NCI-H510A (cell line): ENCODE measurements at regions not wholly inside any gene's neighbourhood (a gene's known extent, or its start where the extent isn't known, plus 50 kb on each side); places are given as distances from the start of the nearest gene placed in this dataset.
A peak's percentile ranks its signal among the peaks of the same experiment; 100 is the strongest.

Source experiments
- DNase-seq: peaks from one replicate; lab custom pipeline; 2025; lab: John Stamatoyannopoulos, UW

DNA sequence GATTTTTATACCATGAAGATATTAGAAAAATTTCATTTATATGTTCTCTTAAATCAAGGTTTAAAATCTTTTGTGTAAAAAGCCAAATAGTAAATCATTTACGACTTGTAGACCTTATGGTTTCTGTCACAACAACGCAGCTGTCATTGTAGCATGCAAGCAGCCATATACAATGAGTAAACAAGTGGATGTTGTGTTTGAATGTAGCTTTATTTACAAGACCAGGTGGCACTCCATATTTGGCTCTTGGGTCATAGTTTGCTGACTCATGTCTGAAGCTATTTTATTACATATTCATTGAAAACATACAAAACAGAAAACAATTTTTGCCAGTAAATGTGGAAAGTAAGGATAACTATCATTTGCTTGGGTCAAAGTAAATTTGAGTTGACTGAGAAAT is 930.8 kb downstream of the SLITRK5 start:
- peak; percentile 6 for DNase-seq

DNA sequence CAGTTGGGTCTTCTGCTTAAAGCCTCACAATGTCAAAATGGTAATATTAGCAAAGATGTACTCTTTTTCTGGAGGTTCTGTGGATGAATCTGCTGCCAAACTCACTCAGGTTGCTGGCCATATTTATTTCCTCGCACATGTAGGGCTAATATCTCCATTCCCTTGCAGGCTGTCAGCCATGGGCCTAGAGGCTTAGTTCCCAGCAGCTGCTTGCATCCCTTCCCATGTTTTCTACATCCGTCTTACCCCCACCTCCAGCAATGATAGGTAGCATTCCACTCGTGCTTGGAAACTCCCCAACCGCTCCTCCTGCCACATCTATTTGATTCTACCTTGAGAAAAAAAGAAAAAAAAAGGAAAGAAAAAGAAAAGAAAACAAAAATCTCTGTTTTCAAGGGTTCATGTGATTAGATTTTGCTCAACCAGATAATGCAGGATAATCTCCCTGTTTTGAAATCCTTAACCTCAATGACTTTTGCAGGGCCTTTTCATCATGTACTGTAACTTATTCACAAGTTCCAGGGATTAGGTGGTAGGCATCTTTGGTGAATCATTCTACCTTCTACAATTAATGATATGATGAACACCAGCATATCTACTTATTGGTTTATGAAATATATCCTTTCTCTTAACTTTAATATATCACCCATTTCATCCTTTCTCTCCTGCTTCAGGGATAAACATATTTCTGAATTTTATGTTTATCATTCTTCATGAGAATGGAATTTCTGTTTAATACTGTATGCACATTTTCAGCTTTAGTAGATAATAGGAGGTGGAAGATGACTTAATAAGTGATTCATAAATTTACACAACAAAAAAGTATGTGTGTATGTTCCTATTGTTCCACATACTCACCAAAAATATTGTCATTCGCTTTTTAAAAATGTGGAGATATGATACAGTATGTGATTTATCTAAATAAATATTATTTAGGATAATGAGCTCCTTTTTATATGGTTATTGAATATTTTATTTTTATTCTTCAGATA is 931.9 kb downstream of the SLITRK5 start:
- no peak for DNase-seq

DNA sequence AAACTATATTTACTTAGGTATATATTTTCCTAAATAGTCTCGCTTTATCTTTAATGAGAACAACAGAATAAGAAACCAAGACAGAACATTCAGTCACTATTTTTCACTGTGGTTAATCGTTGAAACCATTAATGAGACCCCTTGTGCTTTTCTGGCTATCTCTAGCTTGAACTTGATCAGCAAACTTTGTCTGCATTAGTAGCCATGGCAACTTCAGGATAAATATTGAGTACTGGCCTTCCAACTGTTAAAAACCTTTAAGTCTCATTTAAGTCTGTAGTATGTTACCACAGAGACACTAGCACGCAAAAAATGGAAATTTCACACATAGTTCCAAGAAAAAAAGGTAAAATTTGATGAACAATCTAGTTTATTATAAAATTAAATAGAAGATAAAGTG is 946.0 kb downstream of the SLITRK5 start:
- no peak for DNase-seq

DNA sequence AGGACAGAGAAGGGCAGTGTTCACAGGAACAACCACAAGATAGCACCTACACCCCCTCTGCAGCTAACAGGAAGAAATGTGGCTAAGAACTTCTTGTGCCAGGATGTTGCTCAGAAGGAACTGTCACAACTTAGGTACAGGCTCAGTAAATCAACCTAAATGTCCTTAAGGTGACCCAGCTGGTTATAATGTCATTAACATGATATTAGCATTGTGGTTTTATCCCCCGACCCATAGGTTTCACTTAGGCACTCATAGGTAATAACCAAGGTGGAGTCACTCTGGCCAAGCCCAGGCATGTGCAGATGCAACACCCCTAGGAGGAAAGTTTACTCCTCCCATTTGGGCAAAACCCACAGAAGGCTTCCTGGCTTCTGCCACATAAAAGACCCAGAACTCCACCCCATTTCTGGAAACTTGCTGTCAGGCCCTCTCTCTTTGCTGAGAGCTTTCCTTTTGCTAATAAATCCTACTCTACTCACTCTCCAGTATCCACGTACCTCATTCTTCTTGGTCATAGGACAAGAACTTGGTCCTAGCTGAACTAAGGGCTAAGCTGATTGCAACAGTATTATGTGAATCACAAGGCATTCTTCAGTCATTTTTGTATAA is 951.3 kb downstream of the SLITRK5 start:
- DNase-seq, result no peak

DNA sequence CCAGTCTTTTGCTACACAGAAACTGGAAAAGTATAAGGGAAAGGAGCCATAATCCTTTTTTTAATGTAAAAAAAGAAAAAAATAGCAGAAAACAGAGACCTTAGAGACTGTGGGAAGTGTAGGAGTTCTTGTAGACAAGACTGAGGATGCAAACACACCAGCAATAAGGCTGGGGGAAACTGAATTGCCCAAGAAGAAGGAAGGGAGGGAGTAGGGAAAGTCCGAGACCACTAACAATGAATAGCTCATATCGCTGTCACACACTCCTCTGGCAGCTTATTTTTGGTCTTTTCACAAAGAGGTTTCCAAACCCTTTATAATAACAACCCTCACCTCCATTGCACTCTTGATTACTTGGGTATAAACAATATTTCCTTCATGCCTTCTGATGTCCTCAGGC is 952.0 kb downstream of the SLITRK5 start:
- no peak for DNase-seq

DNA sequence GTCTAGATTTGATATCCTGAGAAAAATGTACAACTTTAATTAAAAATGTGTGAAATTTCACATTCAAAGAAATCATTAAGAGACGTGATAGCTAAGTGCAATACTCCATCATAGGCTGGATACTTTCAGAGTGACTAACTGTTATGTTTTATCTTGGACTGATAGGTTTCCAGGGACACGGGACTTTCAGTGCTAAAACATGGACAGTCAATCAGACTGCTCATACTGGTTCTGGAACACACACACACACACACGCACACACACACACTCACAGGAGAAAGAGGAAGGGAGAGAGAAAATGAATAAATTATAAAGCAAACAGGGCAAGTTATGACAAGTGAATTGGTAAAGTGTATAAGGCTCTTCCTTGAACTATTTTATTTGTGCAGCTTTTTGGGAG is 955.9 kb downstream of the SLITRK5 start:
- DNase-seq, result no peak

DNA sequence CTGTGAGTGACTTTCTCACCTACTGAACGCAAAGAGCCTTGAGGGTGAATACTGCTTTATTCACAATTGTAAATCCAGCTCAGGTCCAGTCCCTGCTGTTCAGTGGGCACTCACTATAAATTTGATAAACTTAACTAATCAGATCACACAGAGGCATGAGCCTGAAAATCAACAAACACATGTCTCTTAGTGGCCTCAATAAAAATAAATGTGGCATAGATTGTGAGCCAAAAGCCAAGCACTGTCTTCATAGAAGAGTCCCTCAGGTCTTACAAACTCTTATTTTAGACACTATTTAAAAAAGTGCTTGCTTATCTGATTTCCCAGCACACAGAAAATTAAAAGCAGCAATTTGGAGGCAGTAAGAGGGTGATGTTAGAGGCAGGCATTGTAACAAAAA is 957.7 kb downstream of the SLITRK5 start:
- no peak for DNase-seq

DNA sequence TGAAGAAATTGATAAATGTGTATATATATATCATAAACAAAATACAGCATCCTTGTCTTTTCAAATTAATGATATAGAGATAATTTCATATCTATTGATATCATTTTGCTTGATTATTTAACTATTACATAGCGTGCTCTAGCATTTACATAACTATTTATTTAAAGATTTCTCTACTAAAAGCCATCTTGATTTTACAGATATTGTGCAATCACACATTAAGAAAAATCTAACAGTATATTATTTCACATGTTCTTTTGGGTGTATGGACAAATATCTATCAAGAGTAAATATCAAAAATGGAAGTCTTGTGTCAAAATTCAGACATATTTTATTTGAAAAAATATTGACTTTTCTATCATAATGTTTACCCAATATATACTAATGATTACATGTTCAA is 966.8 kb downstream of the SLITRK5 start:
- no peak for DNase-seq

DNA sequence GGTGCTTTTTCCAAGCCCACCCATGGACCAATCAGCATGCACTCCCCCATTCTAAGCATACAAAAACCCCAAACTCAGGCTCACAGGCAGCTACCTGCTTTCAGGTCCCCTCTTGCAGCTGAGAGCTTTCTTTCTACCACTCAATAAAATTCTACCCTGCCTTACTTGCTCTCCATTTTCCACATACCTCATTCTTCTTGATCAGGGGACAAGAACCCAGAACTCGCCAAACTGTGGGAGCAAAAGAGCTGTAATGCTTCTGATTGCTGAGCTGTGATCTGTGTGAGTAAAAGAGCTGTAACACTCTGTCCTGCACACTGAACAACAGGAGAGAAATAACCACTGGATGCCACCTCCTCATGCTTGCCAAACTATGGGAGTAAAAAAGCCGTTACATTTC is 972.1 kb downstream of the SLITRK5 start:
- no peak for DNase-seq

DNA sequence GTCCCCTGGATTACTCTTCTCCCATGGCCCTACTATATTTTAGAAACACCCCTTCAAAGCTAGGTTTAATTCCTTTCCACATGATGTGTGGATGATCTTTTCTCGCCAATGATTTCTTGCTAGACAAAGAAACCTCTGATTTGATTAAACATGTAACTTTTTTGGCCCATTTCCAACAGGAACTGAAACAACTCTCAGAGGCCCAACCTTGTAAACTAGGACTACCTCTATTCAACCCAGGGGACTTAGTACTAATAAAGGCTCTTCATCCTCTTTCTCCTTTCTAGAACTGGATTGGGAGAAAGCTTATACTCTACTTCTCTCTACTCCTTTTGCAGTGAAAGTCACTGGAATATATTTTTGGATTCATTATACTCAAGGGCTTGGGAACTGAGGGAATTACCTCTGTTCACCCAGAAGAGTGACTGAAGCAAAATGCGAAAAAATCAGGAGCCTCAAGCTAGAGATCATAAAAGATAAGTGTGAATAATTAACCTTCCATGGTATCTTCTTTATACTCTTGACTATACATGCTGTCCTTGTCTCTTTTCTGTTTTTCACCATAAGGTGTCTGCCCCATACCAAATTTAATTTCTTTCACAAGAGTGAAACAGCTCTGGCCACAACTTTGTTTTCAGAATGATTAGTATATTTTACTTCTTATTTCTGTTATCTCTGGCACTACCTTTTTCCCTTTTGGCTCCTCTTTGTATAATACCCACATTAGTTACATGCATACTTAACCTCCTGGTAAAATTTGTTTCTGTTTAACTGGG is 977.6 kb downstream of the SLITRK5 start:
- DNase-seq, result no peak

DNA sequence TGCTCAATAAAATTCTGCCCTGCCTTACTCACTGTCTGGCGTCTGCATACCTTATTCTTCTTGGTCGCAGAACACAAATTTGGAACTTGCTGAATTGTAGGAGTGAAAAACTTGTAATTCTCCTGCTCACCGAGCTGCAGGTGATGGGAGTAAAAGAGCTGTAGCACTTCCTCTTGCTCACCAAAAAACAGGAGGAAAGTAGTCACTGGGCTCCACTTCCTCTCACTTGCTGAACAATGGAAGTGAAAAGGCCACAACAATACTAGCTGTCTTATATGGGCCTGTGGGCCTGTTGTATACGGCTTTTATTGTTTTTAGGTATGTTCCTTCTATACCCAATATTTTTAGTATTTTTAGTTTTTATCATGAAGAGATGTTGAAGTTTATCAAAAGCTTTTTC is 978.7 kb downstream of the SLITRK5 start:
- no peak for DNase-seq

DNA sequence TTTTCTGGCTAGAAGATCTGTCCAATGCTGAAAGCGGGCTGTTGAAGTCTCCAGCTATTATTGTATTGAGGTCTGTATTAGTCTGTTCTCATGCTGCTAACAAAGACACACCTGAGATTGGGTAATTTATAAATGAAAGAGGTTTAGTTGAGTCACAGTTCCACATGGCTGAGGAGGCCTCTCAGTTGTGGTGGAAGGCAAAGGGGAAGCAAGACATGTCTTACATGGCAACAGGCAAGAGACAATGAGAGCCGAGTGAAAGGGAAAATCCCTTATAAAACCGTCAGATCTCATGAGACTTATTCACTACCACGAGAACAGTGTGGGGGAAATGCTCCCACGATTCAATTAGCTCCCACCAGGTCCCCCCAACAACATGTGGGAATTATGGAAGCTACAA is 980.4 kb downstream of the SLITRK5 start:
- no peak for DNase-seq

DNA sequence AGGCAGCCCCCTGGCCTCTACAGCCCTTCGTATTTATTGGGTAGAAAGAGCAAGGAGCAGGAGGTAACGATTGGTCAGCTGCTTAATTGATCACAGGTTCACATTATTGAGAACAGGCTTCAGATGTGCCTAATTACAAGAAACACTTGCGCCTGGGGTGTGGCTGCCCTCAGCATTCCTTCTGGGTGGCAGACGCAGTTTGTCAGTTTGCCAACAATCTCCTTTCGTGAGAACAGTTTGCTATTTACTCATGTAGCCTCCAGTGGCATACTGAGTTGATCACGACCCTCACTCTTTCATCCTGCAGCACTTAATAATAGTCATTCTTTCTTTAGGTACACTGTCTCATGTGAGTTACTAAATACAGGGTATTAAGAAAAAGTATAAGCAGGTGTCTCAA is 985.6 kb downstream of the SLITRK5 start:
- no peak for DNase-seq

DNA sequence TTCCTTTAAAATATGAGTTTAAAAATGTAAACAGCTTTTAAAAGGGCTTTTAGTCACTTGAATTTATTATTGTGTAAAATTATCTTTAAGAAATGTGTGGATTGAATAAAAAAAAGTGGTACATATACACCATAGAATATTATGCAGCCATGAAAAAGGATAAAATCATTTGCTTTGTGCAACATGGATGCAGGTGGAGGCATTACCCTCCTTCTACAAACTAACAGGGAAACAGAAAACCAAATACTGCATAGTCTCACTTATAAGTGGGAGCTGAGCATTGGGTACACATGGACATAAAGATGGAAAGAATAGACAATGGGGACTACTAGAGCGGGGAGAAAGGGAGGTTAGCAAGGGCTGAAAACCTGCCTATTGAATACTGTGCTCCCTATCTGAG is 999.3 kb downstream of the SLITRK5 start:
- no peak for DNase-seq

DNA sequence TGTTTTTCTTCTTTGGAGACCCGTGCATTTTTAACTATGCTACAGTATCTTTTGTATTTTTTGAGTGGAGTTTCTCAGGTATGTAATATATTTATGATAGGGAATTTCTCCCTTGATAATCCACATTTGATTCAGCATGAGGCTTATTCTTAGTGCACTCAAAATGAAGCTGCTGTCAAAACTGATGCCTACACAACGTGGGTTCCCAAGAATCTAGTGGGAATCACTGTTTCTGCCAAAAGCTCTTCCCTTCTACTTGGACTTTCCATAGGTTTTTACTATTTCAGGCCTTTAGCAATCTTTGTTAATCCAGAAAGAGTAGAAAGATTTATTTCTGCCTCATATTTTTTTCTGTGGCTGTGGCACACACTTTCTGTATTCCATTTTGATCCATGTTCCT is 1003.7 kb downstream of the SLITRK5 start:
- no peak for DNase-seq

DNA sequence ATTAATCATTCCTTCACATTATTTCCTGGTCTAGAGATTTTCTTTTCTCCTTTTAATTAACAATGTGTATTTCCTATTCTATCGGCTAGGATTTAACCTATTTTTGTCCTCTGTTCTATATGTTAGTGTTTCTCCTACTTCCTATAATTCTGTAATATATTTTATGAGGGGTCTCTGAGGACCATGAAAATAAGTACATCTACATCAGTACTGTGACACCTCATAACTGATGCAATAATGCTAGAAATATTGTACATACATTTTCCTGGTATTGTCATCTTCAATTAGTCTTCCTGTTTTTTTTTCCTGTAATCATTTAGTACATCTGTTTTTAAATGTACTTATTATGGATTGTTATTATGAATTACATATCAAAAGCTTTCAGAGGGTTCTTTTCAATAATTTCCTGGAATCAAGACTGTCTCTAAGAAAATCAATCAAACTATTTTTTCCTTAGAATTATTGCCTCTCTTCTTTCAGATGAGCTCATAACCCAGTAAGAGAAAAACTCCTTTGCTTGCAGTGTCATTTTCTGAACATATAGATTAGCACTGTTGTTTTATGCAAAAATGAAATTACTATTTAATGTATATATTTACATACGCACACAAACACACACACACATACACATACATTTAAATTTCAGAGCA is 1004.3 kb downstream of the SLITRK5 start:
- no peak for DNase-seq

DNA sequence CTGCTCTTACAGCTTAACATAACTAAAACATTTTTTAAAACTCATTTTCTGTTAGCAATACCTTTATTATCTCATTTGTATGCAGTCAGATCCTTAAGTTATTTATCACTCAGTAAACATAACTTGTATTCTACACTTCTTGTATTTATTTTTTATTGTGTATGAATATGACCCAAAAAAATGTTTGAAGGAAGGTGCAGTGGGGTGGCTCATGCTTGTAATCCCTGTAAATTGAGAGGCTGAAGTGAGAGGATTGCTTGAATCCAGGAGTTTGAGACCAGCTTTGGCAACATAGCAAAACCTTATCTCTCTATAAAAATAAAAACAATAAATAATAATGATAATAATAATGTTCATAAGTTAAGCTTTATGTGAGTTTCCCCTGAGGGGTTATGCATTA is 1004.8 kb downstream of the SLITRK5 start:
- no peak for DNase-seq

DNA sequence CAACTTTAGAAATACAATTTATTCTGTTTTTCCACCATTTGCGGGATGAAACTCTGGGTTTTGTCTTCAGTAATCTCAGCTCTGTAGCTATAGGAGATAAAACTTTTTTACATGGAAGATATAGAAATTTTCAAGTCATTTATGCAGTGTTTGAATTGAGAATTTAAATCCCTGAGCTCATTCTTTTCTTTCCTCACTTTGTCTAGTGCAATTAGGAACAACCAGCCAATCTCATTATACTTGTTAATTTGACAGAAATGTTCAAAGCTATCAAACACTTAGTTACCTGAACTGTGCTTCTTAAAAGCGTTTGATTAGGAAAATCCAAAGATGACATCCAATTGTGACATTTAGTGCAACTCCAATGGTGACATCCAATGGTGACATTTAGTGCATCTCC is 1014.3 kb downstream of the SLITRK5 start:
- no peak for DNase-seq

DNA sequence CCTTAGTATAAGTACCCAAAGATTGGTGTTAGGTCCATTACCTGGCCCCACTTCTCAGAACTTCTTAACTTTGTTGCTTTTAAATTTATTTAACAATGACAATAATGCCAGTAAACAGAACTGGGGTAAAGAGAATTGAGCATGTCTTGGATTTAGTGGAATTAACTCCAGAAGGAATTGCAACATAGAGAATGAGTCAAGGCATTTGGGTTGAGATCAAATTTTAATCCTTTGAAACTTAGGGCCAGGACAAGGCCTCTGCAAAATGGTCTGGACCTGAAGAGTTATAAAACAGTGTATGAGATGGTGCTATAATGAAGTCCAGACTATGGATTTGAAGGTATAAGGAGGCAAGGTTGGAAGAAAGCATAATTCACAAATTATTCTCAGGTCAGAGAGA is 1030.4 kb downstream of the SLITRK5 start:
- no peak for DNase-seq

DNA sequence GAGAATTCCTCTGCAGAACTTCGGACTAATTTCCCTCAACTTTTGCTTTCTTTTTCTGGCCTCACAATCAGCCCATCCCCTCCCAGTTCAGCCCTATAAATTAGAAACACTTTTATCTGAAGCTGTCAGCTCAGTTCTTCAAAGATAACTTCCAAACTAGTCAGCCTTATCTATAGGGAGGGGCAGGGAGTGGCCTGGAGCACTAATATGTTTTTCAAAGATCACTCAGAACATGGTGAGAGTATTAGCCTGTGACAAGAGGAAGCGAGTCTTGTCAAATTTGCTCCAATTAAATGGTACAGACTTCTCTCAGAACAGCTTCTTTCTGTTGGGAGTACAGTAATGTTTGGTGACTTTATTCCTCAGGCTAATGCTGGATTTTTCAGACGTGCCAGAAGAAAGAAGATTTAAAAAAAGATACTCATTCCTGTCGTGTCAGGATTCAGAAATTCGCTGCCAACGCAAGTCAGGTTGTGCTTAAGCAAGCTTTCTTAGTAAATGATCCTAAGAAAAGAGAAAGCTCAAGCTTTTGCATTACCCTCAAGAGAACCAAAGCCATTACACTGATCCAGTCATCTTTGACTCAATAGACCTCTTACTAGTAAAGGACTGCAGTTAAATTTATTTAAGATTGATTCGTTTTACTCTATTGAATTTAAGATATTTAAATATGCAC is 1033.6 kb downstream of the SLITRK5 start:
- DNase-seq, result no peak

DNA sequence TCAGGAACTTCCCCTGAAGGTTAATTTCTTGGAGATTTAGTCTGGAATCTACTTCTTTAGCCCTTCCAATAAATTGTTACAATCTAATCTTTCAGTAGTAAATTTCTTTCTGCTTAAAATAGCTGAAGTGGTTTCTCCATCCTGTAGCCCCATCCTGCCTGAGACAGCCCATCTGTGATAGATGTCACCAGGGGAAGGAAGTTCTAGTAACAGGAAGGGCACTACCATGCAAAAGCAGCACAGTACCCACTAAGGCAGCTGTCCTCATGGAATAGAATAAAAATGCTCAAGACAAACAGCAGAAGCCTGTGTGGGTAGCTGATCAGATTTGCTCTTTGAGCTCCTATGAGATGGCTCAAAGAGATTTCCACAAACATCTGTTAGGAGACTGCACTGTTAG is 1036.5 kb downstream of the SLITRK5 start:
- DNase-seq, result no peak

DNA sequence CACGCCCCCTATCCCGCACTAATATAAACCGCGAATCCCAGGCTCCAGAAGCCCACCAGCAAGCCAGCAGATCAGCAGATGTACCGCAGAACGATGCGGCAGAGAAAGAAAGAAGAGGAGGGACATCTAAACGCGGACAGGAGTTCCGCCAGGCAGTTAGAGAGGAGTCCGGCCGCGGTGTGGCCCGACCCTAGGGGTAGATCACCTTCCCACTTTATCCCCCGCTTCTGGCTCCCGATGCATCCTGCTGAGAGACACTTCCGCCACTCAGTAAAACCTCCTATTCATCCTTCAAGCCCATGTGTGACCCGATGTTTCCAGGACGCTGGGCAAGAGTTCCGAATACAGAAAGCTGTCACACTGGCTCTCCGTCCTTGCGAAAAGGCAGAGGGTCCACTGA is 1046.8 kb downstream of the SLITRK5 start:
- DNase-seq, result no peak
